ENCODE measurements at regions not wholly inside any gene's neighbourhood (a gene's known extent, or its start where the extent isn't known, plus 50 kb on each side); places are given as distances from the start of the nearest gene placed in this dataset.
"Not testable (repeated sequence)": the region's sequence is repeated elsewhere in the genome, so short reads cannot be mapped to it uniquely, and the experiment has no call there.

GRCh38 chr9:95718263-95718662 lies 157.2 kb upstream of the ERCC6L2 start:
- no peaks in the 10 kb centered on the region for H3K4me1 ChIP-seq (ENCODE audit: insufficient read depth, low read length)
- no peak overlapping the region for H3K4me3 ChIP-seq (ENCODE audit: low read length)
- H3K27me3 ChIP-seq (ENCODE audit: insufficient read depth, low read length), result no peaks in the 10 kb centered on the region
- H3K9ac ChIP-seq (ENCODE audit: low read depth, low read length), result no peak overlapping the region
- H3K27ac ChIP-seq (ENCODE audit: low read depth, low read length), result no peak overlapping the region
- peaks cover 6% of the 10 kb centered on the region for H3K9me3 ChIP-seq (ENCODE audit: insufficient read depth, low read depth, low read length)
- H3K36me3 ChIP-seq (ENCODE audit: insufficient read depth, low read length), result no peaks in the 10 kb centered on the region

GRCh38 chr9:95715868-95716435 lies 159.5 kb upstream of the ERCC6L2 start:
- Histone ChIP-seq H3K9ac (ENCODE audit: low read depth, low read length) (no peak overlapping the region), H3K4me1 (ENCODE audit: insufficient read depth, low read length) (no peaks in the 10 kb centered on the region), H3K27ac (ENCODE audit: low read depth, low read length) (no peak overlapping the region), H3K27me3 (ENCODE audit: insufficient read depth, low read length) (no peaks in the 10 kb centered on the region), H3K9me3 (ENCODE audit: insufficient read depth, low read depth, low read length) (peaks cover 6% of the 10 kb centered on the region), H3K4me3 (ENCODE audit: low read length) (no peak overlapping the region), H3K36me3 (ENCODE audit: insufficient read depth, low read length) (no peaks in the 10 kb centered on the region)
- 95% methylated on average over 3 of the region's 3 CpGs for WGBS

- no peaks in the 10 kb centered on the region for H3K36me3 ChIP-seq (ENCODE audit: insufficient read depth, low read length)
- H3K4me3 ChIP-seq (ENCODE audit: low read length), result no peak overlapping the region
- H3K4me1 ChIP-seq (ENCODE audit: insufficient read depth, low read length), result no peaks in the 10 kb centered on the region; the same call in 1 of the 2 replicates
- no peak overlapping the region for H3K27ac ChIP-seq (ENCODE audit: low read depth, low read length)
- no peak overlapping the region for H3K9ac ChIP-seq (ENCODE audit: low read depth, low read length)
- no peaks in the 10 kb centered on the region for H3K27me3 ChIP-seq (ENCODE audit: insufficient read depth, low read length)
- 94% methylated on average over 8 of the region's 8 CpGs for WGBS
- H3K9me3 ChIP-seq (ENCODE audit: insufficient read depth, low read depth, low read length), result peaks cover 3% of the 10 kb centered on the region
Observed at GRCh38 chr9:95710446-95710845, 165.0 kb upstream of the ERCC6L2 start.

- H3K27me3 ChIP-seq (ENCODE audit: insufficient read depth, low read length), result no peaks in the 10 kb centered on the region
- no peaks in the 10 kb centered on the region for H3K4me1 ChIP-seq (ENCODE audit: insufficient read depth, low read length)
Observed at GRCh38 chr9:95696701-95697100, 178.8 kb upstream of the ERCC6L2 start.

GRCh38 chr9:95691435-95691834 lies 174.7 kb upstream of the PTCH1 start:
- H3K4me1 ChIP-seq (ENCODE audit: insufficient read depth, low read length), result no peaks in the 10 kb centered on the region
- H3K27ac ChIP-seq (ENCODE audit: low read depth, low read length), result no peak overlapping the region
- H3K9me3 ChIP-seq (ENCODE audit: insufficient read depth, low read depth, low read length), result peaks cover 3% of the 10 kb centered on the region; the same call in 1 of the 2 replicates
- H3K4me3 ChIP-seq (ENCODE audit: low read length), result no peak overlapping the region
- no peaks in the 10 kb centered on the region for H3K27me3 ChIP-seq (ENCODE audit: insufficient read depth, low read length)
- 91% methylated on average over 4 of the region's 4 CpGs for WGBS
- no peak overlapping the region for H3K9ac ChIP-seq (ENCODE audit: low read depth, low read length)
- H3K36me3 ChIP-seq (ENCODE audit: insufficient read depth, low read length), result no peaks in the 10 kb centered on the region

More at GRCh38 chr9:95696701-95697100, 178.8 kb upstream of the ERCC6L2 start:
- Histone ChIP-seq H3K36me3 (ENCODE audit: insufficient read depth, low read length) (no peaks in the 10 kb centered on the region), H3K27ac (ENCODE audit: low read depth, low read length) (no peak overlapping the region), H3K9ac (ENCODE audit: low read depth, low read length) (no peak overlapping the region), H3K4me3 (ENCODE audit: low read length) (no peak overlapping the region), H3K9me3 (ENCODE audit: insufficient read depth, low read depth, low read length) (peaks cover 5% of the 10 kb centered on the region; the same call in 1 of the 2 replicates)
- 75% methylated on average over 1 of the region's 1 CpG for WGBS

GRCh38 chr9:95689669-95690068 lies 172.9 kb upstream of the PTCH1 start:
- WGBS, result 93% methylated on average over 2 of the region's 2 CpGs
- Histone ChIP-seq H3K9ac (ENCODE audit: low read depth, low read length) (no peak overlapping the region), H3K4me1 (ENCODE audit: insufficient read depth, low read length) (no peaks in the 10 kb centered on the region)

GRCh38 chr9:95684516-95684915 lies 167.7 kb upstream of the PTCH1 start:
- Histone ChIP-seq H3K27ac (ENCODE audit: low read depth, low read length) (no peak overlapping the region), H3K4me1 (ENCODE audit: insufficient read depth, low read length) (no peaks in the 10 kb centered on the region), H3K9me3 (ENCODE audit: insufficient read depth, low read depth, low read length) (peaks cover 4% of the 10 kb centered on the region; the same call in 1 of the 2 replicates), H3K27me3 (ENCODE audit: insufficient read depth, low read length) (no peaks in the 10 kb centered on the region), H3K36me3 (ENCODE audit: insufficient read depth, low read length) (no peaks in the 10 kb centered on the region), H3K4me3 (ENCODE audit: low read length) (no peak overlapping the region), H3K9ac (ENCODE audit: low read depth, low read length) (no peak overlapping the region)
- WGBS, result 85% methylated on average over 2 of the region's 2 CpGs

More at GRCh38 chr9:95689669-95690068, 172.9 kb upstream of the PTCH1 start:
- Histone ChIP-seq H3K9me3 (ENCODE audit: insufficient read depth, low read depth, low read length) (peaks cover 3% of the 10 kb centered on the region; the same call in 1 of the 2 replicates), H3K36me3 (ENCODE audit: insufficient read depth, low read length) (no peaks in the 10 kb centered on the region), H3K27ac (ENCODE audit: low read depth, low read length) (no peak overlapping the region), H3K27me3 (ENCODE audit: insufficient read depth, low read length) (no peaks in the 10 kb centered on the region), H3K4me3 (ENCODE audit: low read length) (no peak overlapping the region)

- H3K4me1 ChIP-seq (ENCODE audit: insufficient read depth, low read length); H3K36me3 ChIP-seq (ENCODE audit: insufficient read depth, low read length); H3K9ac ChIP-seq (ENCODE audit: low read depth, low read length); H3K27ac ChIP-seq (ENCODE audit: low read depth, low read length); H3K27me3 ChIP-seq (ENCODE audit: insufficient read depth, low read length); H3K4me3 ChIP-seq (ENCODE audit: low read length): not testable (repeated sequence)
- 95% methylated on average over 25 of the region's 26 CpGs for WGBS
- peaks cover 20% of the 10 kb centered on the region for H3K9me3 ChIP-seq (ENCODE audit: insufficient read depth, low read depth, low read length)
Observed at GRCh38 chr9:95680306-95680705, 163.5 kb upstream of the PTCH1 start.

- H3K9ac ChIP-seq (ENCODE audit: low read depth, low read length), result no peak overlapping the region
- H3K27me3 ChIP-seq (ENCODE audit: insufficient read depth, low read length), result no peaks in the 10 kb centered on the region
- 95% methylated on average over 8 of the region's 8 CpGs for WGBS
- no peak overlapping the region for H3K27ac ChIP-seq (ENCODE audit: low read depth, low read length)
- H3K4me1 ChIP-seq (ENCODE audit: insufficient read depth, low read length), result no peaks in the 10 kb centered on the region
- peaks cover 20% of the 10 kb centered on the region for H3K9me3 ChIP-seq (ENCODE audit: insufficient read depth, low read depth, low read length)
- no peak overlapping the region for H3K4me3 ChIP-seq (ENCODE audit: low read length)
- H3K36me3 ChIP-seq (ENCODE audit: insufficient read depth, low read length), result no peaks in the 10 kb centered on the region
Observed at GRCh38 chr9:95679874-95680273, 163.1 kb upstream of the PTCH1 start.

GRCh38 chr9:95678759-95679158 lies 162.0 kb upstream of the PTCH1 start:
- no peaks in the 10 kb centered on the region for H3K4me1 ChIP-seq (ENCODE audit: insufficient read depth, low read length)
- no peaks in the 10 kb centered on the region for H3K27me3 ChIP-seq (ENCODE audit: insufficient read depth, low read length)
- no peak overlapping the region for H3K27ac ChIP-seq (ENCODE audit: low read depth, low read length)
- no peak overlapping the region for H3K9ac ChIP-seq (ENCODE audit: low read depth, low read length)
- H3K9me3 ChIP-seq (ENCODE audit: insufficient read depth, low read depth, low read length), result peaks cover 20% of the 10 kb centered on the region
- WGBS, result 87% methylated on average over 2 of the region's 2 CpGs
- H3K4me3 ChIP-seq (ENCODE audit: low read length), result no peak overlapping the region
- no peaks in the 10 kb centered on the region for H3K36me3 ChIP-seq (ENCODE audit: insufficient read depth, low read length)

GRCh38 chr9:95670122-95670521 lies 153.4 kb upstream of the PTCH1 start:
- no peaks in the 10 kb centered on the region for H3K9me3 ChIP-seq (ENCODE audit: insufficient read depth, low read depth, low read length)
- no peak overlapping the region for H3K4me3 ChIP-seq (ENCODE audit: low read length)
- no peak overlapping the region for H3K27ac ChIP-seq (ENCODE audit: low read depth, low read length)
- no peaks in the 10 kb centered on the region for H3K27me3 ChIP-seq (ENCODE audit: insufficient read depth, low read length)
- H3K36me3 ChIP-seq (ENCODE audit: insufficient read depth, low read length), result no peaks in the 10 kb centered on the region
- no peak overlapping the region for H3K9ac ChIP-seq (ENCODE audit: low read depth, low read length)
- peaks cover 22% of the 10 kb centered on the region for H3K4me1 ChIP-seq (ENCODE audit: insufficient read depth, low read length)
- WGBS, result 93% methylated on average over 15 of the region's 15 CpGs

GRCh38 chr9:95669253-95669652 lies 152.5 kb upstream of the PTCH1 start:
- Histone ChIP-seq H3K36me3 (ENCODE audit: insufficient read depth, low read length) (no peaks in the 10 kb centered on the region), H3K9ac (ENCODE audit: low read depth, low read length) (no peak overlapping the region), H3K9me3 (ENCODE audit: insufficient read depth, low read depth, low read length) (no peaks in the 10 kb centered on the region), H3K27me3 (ENCODE audit: insufficient read depth, low read length) (no peaks in the 10 kb centered on the region), H3K27ac (ENCODE audit: low read depth, low read length) (no peak overlapping the region), H3K4me1 (ENCODE audit: insufficient read depth, low read length) (peaks cover 22% of the 10 kb centered on the region), H3K4me3 (ENCODE audit: low read length) (no peak overlapping the region)
- 88% methylated on average over 7 of the region's 7 CpGs for WGBS
